WI38 (cell line): ENCODE measurements at regions not wholly inside any gene's neighbourhood (a gene's known extent, or its start where the extent isn't known, plus 50 kb on each side); places are given as distances from the start of the nearest gene placed in this dataset.

Source experiments
- H3K4me3 ChIP-seq: 2 replicates; pipeline ENCODE4 v1.5.1; 2011; ENCODE audit warnings: low read depth, mild to moderate bottlenecking, control low read depth, low read length
- TF ChIP-seq, protein P1 (sequence below): IDR thresholded peaks from 2 replicates; pipeline ENCODE4 v1.5.1; 2012; ENCODE audit warnings: low read depth, mild to moderate bottlenecking, control low read depth, low read length

DNA sequence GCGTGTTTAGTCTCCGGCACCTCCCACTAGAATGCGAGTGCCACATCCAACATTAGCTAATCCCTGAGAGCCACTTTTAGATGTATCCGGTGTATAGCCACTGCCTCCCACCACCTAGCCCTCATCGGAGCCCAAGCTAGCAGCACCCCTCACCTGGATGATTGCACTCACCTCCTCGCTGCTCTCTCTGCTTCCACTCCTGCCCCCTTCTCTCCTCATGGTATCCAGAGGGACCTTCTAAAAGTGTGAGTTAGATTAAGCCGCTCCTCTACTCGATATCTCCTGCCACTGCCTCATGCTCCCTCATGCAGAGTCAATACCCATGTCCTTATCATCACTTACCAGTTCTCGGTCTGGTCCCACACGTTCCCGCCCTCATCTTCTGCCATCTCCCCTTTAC, 125.3 kb downstream of the RAB11FIP2 start:
- H3K4me3 ChIP-seq: no peak overlapping the region
- TF ChIP-seq, protein P1, sequence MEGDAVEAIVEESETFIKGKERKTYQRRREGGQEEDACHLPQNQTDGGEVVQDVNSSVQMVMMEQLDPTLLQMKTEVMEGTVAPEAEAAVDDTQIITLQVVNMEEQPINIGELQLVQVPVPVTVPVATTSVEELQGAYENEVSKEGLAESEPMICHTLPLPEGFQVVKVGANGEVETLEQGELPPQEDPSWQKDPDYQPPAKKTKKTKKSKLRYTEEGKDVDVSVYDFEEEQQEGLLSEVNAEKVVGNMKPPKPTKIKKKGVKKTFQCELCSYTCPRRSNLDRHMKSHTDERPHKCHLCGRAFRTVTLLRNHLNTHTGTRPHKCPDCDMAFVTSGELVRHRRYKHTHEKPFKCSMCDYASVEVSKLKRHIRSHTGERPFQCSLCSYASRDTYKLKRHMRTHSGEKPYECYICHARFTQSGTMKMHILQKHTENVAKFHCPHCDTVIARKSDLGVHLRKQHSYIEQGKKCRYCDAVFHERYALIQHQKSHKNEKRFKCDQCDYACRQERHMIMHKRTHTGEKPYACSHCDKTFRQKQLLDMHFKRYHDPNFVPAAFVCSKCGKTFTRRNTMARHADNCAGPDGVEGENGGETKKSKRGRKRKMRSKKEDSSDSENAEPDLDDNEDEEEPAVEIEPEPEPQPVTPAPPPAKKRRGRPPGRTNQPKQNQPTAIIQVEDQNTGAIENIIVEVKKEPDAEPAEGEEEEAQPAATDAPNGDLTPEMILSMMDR: no peak

DNA sequence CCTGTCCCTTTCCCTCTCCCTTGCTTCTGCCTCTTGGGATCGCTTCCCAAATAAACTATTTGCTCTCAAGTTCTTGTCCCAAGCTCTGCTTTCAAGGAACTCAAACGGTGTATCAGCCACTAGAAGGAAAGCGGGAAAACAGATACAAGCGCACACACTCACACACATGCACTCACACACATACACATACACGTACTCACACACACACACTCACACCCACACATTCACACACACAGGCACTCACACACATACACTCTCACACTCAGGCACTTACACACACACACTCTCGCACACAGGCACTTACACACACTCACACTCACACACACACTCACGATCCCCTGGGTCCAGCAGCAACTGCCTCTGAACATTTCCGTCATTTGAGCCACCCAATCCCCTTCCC, 121.9 kb downstream of the RAB11FIP2 start:
- H3K4me3 ChIP-seq: no peak overlapping the region
- TF ChIP-seq, protein P1: no peak

DNA sequence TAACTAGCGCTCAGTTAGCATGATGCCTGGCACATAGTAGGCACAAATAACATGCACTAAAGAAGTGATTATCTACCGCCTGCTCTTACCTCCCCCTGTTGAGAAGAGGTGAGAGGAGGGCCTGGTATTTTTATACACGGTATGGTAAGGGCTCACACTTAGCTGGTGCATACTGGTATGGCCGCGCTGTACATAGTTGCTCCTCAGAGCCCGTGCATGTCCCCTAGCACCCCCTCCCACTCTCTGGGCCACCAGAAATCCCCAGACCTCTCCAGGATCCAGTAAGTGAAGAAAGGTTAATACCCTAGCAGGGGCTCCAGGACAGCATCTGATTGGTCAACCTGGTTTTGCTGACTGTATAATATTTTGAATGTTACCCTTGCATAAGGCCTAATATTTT, 121.4 kb downstream of the RAB11FIP2 start:
- H3K4me3 ChIP-seq: no peak overlapping the region
- TF ChIP-seq, protein P1: no peak

DNA sequence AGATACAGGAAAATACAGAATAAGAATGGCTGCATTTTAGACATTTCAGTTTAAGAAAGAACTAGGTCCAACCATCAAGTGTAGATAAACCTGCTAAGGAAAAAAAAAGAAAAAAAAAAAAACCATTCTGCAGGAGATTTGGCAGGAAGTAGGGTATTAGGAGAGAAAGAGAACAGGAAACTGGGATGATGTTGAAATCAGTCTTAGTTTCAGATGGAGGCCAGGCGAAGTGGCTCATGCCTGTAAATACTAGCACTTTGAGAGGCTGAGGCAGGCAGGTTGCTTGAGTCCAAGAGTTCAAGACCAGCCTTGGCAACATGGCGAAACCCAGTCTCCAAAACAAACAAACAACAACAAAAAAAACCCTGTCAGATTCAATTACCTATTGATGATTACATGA, 120.2 kb downstream of the RAB11FIP2 start:
- no peak overlapping the region for H3K4me3 ChIP-seq
- TF ChIP-seq, protein P1: no peak

DNA sequence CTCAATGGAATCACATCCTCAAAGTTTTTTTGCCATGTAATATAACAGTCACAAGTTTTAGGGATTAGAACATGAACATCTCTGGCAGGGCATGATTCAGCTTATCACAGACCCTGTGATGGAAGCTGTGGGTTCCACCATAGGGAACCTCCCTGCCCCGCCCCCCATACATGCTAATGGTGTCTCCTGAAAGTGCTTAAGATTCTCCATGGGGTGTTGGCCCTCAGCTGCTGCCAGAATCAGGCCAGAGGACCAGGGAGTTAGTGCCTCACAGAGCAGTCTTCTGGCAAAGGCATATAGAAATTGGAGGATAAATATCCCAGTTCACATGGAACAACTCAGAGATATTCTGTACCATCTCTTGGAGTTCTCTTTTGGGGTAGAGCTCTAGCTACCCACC, 119.4 kb downstream of the RAB11FIP2 start:
- TF ChIP-seq, protein P1: no peak
- H3K4me3 ChIP-seq: no peak overlapping the region

DNA sequence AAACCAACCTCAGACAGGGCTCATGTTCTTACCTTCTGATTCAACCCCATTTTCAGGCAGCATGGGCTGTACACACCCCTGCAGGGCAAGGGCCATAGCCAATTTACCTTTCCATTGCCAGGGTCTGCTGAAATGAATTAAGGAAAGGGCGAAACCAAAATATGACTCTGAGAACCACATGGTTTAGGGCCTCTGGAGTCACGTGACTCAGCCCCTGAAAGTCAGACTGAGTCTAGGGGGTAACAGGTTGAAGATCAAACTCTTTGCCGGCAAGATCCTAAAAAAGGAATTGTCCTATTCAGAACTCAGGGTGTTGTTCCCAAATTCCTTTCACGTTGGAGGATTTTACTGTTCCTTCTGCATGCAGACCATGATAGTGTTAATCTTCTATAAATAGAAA, 118.9 kb downstream of the RAB11FIP2 start:
- TF ChIP-seq, protein P1: no peak
- no peak overlapping the region for H3K4me3 ChIP-seq

DNA sequence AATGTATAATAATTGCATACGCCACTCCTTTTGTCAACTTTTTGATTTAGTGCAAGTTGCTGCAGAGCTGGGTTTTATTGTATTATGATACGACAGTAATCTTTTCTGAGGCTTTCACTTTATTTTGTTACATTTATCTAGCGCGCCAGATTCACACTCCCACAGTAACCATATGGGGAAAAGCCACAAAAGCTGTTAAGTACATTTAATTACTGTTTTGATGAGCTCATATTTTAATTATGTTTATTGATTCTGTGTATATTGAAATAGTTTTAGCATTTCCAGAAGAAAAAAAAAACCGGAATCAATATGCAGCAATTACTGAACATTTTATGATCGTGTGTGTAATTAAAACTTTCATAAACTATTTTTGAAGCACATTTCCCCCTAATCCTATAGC, 118.5 kb downstream of the RAB11FIP2 start:
- H3K4me3 ChIP-seq: no peak overlapping the region
- TF ChIP-seq, protein P1: no peak
